Smooth muscle cell (in vitro differentiated cells): ENCODE measurements at regions not wholly inside any gene's neighbourhood (a gene's known extent, or its start where the extent isn't known, plus 50 kb on each side); places are given as distances from the start of the nearest gene placed in this dataset.

Source experiments
- DNase-seq: peaks from one replicate; lab custom pipeline; 2025; ENCODE audit not compliant: unreplicated experiment; lab: John Stamatoyannopoulos, UW
- H2AFZ ChIP-seq: fragments of 200-600 bp; sonication (generic); 2 replicates; pipeline ENCODE4 v1.6.0; 2016; ENCODE audit warnings: antibody characterized with exemption, low read depth, mild to moderate bottlenecking
- H3F3A ChIP-seq: fragments of 200-600 bp; sonication (generic); 2 replicates; pipeline ENCODE4 v1.6.0; 2017; ENCODE audit warnings: antibody characterized with exemption, low read depth
- H3K27ac ChIP-seq: fragments of 200-600 bp; sonication (generic); 2 replicates; pipeline ENCODE4 v1.5.1; 2016; ENCODE audit warnings: low read depth, mild to moderate bottlenecking
- H3K27me3 ChIP-seq: fragments of 200-600 bp; sonication (generic); 2 replicates; pipeline ENCODE4 v1.6.1; 2016; ENCODE audit warnings: low read depth, mild to moderate bottlenecking
- H3K36me3 ChIP-seq: fragments of 200-600 bp; sonication (generic); 2 replicates; pipeline ENCODE4 v1.5.1; 2016; ENCODE audit warnings: low read depth
- H3K4me1 ChIP-seq: fragments of 200-600 bp; sonication (generic); 2 replicates; pipeline ENCODE4 v1.5.1; 2016; ENCODE audit warnings: low read depth
- H3K4me2 ChIP-seq: fragments of 200-600 bp; sonication (generic); 2 replicates; pipeline ENCODE4 v1.6.0; 2016; ENCODE audit warnings: mild to moderate bottlenecking
- H3K4me3 ChIP-seq: fragments of 200-600 bp; sonication (generic); 2 replicates; pipeline ENCODE4 v1.5.1; 2016; ENCODE audit warnings: mild to moderate bottlenecking
- H3K79me2 ChIP-seq: fragments of 200-600 bp; sonication (generic); 2 replicates; pipeline ENCODE4 v1.6.0; 2016; ENCODE audit warnings: low read depth, mild to moderate bottlenecking
- H3K9ac ChIP-seq: fragments of 200-600 bp; sonication (generic); 2 replicates; pipeline ENCODE4 v1.6.0; 2016; ENCODE audit warnings: low read depth
- H3K9me3 ChIP-seq: fragments of 200-600 bp; sonication (generic); replicated peaks from 2 replicates; pipeline ENCODE4 v1.5.1; 2016; ENCODE audit warnings: low read depth
- H4K20me1 ChIP-seq: fragments of 200-600 bp; sonication (generic); 2 replicates; pipeline ENCODE4 v1.6.0; 2016; ENCODE audit warnings: low read depth
- WGBS: methylation state at CpG from one replicate; pipeline ENCODE4 v1.1.7; 2016; ENCODE audit warnings: low lambda C conversion rate; 5-methylcytosine and 5-hydroxymethylcytosine counted together
- TF ChIP-seq, protein P1 (sequence below): fragments of 200-600 bp; sonication (generic); IDR thresholded peaks from 2 replicates; pipeline ENCODE4 v1.5.1; 2017; ENCODE audit warnings: borderline replicate concordance, mild to moderate bottlenecking, antibody characterized with exemption; ENCODE audit not compliant: insufficient read depth, poor library complexity, severe bottlenecking

DNA sequence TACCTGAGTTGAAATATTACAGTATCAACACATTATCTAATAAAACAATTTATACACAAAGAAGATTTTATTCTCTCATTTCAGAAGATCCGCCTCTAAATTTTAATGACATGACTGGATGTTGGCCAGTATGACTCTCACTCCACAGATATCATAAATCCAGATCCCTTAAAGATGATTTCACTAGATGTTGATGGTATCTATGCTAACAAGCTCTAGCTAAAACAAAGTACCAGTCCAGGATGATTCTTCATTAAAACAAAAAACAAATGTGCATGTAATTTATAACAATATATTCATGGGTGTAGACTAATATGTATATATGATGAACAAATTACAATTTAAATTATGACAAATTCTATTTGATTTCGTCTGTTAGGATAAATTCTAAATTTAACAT, 708.4 kb downstream of the SATB2 start:
- 67% methylated on average over 2 of the region's 2 CpGs for WGBS
- no peaks in the 10 kb centered on the region for H3K27me3 ChIP-seq
- TF ChIP-seq, protein P1, sequence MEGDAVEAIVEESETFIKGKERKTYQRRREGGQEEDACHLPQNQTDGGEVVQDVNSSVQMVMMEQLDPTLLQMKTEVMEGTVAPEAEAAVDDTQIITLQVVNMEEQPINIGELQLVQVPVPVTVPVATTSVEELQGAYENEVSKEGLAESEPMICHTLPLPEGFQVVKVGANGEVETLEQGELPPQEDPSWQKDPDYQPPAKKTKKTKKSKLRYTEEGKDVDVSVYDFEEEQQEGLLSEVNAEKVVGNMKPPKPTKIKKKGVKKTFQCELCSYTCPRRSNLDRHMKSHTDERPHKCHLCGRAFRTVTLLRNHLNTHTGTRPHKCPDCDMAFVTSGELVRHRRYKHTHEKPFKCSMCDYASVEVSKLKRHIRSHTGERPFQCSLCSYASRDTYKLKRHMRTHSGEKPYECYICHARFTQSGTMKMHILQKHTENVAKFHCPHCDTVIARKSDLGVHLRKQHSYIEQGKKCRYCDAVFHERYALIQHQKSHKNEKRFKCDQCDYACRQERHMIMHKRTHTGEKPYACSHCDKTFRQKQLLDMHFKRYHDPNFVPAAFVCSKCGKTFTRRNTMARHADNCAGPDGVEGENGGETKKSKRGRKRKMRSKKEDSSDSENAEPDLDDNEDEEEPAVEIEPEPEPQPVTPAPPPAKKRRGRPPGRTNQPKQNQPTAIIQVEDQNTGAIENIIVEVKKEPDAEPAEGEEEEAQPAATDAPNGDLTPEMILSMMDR: no peak

DNA sequence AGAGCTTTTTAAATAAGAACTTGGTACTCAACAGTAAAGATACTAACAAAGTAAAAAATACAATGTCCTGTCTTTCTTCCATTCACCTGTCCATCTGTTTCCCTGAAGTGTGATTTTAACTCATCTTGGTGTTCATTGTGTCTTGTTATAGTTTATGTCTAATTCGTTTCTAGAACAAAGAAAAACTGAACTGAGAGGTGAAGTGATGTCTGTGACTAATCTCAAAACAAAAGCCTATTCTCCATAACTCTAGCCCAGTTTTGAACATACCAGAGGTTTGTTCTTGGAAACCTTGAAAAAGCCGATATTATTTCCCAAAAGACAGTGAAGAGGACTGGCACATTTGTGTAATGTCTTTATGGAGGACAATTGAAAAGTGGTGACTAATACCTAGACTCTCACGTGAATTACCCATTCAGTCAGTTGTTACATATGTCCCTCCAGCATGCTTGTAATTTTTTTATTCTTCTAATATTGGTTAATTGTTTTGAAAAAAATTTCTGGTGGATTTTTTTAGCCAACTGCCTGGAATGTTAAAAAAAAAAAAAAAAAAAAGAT, 725.8 kb downstream of the SATB2 start:
- Histone ChIP-seq H4K20me1 (no peaks in the 10 kb centered on the region), H2AFZ (no peak overlapping the region), H3K4me3 (no peak overlapping the region), H3K9me3 (no peaks in the 10 kb centered on the region), H3K27me3 (no peaks in the 10 kb centered on the region), H3K4me2 (no peak overlapping the region), H3K27ac (no peak overlapping the region), H3K36me3 (no peaks in the 10 kb centered on the region), H3K4me1 (no peaks in the 10 kb centered on the region), H3F3A (no peaks in the 10 kb centered on the region), H3K9ac (no peak overlapping the region), H3K79me2 (no peaks in the 10 kb centered on the region)
- TF ChIP-seq, protein P1: no peak
- 72% methylated on average over 3 of the region's 3 CpGs for WGBS
- DNase-seq: no peak

More for the DNA sequence above, 708.4 kb downstream of the SATB2 start:
- no peaks in the 10 kb centered on the region for H3F3A ChIP-seq
- H3K4me3 ChIP-seq: no peak overlapping the region
- H2AFZ ChIP-seq: no peak overlapping the region
- no peaks in the 10 kb centered on the region for H3K9me3 ChIP-seq
- no peak for DNase-seq
- no peaks in the 10 kb centered on the region for H4K20me1 ChIP-seq
- H3K4me1 ChIP-seq: no peaks in the 10 kb centered on the region
- H3K79me2 ChIP-seq: no peaks in the 10 kb centered on the region
- no peak overlapping the region for H3K9ac ChIP-seq
- no peak overlapping the region for H3K4me2 ChIP-seq
- no peak overlapping the region for H3K27ac ChIP-seq
- no peaks in the 10 kb centered on the region for H3K36me3 ChIP-seq

DNA sequence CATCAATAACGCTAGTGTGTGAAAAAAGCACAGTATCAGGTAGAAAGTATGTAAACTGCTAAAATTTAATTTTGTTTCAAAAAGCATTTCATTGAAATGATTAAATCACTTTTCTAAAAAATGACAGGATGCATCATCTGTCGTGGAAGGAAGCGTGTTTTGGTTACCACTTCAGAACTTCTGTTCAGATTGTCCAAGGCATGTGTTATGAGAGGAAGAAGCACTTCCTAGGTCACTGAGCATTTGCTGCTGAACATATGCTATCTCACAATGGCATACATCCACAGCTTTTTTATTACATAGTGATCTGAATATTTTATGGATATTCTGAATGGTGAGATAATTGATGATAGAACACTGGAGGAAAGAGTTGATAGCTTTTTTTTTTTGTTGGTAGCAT, 737.5 kb downstream of the SATB2 start:
- Histone ChIP-seq H3K4me3 (no peak overlapping the region), H4K20me1 (no peaks in the 10 kb centered on the region), H3K9me3 (no peaks in the 10 kb centered on the region), H3K9ac (no peak overlapping the region), H3K79me2 (no peaks in the 10 kb centered on the region), H3K4me2 (no peak overlapping the region), H2AFZ (no peak overlapping the region), H3F3A (no peaks in the 10 kb centered on the region), H3K27me3 (peaks cover 9% of the 10 kb centered on the region), H3K4me1 (no peaks in the 10 kb centered on the region), H3K36me3 (no peaks in the 10 kb centered on the region), H3K27ac (no peak overlapping the region)
- DNase-seq: no peak
- TF ChIP-seq, protein P1: no peak
- WGBS: 91% methylated on average over 3 of the region's 3 CpGs

DNA sequence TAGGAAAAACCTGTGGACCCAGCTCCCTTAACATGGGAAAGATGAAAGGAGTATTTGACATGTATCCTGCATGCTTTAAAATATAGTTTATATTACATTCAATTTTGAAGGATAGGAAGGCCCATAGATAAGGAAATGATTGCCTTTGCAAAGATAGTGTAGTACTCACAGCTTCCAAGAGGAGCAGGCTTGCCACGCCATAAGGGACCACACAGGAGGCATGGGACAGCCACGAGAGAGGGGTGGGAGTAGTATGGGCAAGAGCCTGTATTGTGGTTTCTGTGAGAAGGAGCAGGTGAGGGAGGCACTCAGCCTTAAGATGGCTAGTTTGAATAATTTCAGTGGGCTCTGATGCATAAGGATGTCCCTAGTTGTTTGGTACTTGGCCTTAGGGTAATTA, 740.3 kb downstream of the SATB2 start:
- no peak for DNase-seq
- H3K27ac ChIP-seq: no peak overlapping the region
- H3K9ac ChIP-seq: no peak overlapping the region
- no peak overlapping the region for H2AFZ ChIP-seq
- H3K4me1 ChIP-seq: no peaks in the 10 kb centered on the region
- no peaks in the 10 kb centered on the region for H3K79me2 ChIP-seq
- H3K4me2 ChIP-seq: no peak overlapping the region
- H3K27me3 ChIP-seq: peaks cover 9% of the 10 kb centered on the region
- 86% methylated on average over 2 of the region's 2 CpGs for WGBS
- no peaks in the 10 kb centered on the region for H3F3A ChIP-seq
- no peak overlapping the region for H3K4me3 ChIP-seq
- TF ChIP-seq, protein P1: no peak
- H3K9me3 ChIP-seq: no peaks in the 10 kb centered on the region
- H4K20me1 ChIP-seq: no peaks in the 10 kb centered on the region
- no peaks in the 10 kb centered on the region for H3K36me3 ChIP-seq
